ENCODE measurements at regions not wholly inside any gene's neighbourhood (a gene's known extent, or its start where the extent isn't known, plus 50 kb on each side); places are given as distances from the start of the nearest gene placed in this dataset.

DNA sequence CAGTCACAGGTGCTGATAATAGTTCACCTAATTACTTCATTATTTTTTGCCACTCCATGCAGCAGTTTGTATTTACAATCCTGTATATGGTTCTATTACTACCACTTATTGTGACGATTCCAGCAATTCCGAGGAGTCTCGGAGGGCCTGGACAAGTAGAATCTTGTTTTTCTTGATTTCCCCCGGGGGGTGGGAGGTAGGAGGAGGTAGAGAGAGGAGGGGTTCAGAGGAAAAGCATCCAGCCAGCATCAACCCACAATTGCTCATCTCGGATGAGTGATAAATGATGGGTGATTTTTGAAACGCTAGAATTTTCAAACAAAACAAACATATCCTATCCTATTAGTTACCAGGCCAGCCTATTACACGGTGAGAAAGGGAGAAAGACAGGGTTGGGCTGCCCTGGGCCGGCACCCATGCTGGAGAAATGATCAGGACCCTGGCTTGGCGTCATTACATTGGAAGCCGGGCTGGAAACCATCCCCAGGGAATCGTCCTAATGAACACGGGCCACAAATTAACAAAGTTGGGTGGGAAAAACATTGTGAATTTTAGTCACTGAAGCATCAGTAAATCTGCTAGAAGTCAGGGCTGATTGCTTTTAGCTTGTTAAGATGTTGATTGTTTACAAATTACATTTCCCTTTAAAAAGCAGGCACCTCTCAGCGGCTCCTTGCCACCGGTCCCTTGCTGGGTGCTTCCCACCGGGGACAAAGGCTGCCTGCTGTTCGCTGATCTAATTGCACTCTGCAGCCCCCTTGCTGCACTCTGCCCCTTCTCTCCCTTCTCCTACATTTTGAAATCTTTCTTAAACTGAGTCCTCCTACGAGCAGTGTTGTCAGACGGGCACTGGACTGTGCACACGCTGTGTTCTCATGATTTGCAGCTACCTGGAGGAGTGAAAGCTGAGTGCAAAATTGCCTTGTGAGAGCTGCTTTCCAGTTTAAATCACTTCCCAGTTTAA lies 95.5 kb downstream of the FAM204A start:
- Histone ChIP-seq H3K27ac (no peak overlapping the region), H3K4me3 (ENCODE audit: low read depth, low read length) (no peak overlapping the region), H3K27me3 (ENCODE audit: insufficient read depth, low read depth, severe bottlenecking) (peaks cover 76% of the 10 kb centered on the region), H3K9me3 (ENCODE audit: severe bottlenecking) (no peaks in the 10 kb centered on the region), H3K36me3 (no peaks in the 10 kb centered on the region)
- no peak for DNase-seq
- TF ChIP-seq, protein P1, sequence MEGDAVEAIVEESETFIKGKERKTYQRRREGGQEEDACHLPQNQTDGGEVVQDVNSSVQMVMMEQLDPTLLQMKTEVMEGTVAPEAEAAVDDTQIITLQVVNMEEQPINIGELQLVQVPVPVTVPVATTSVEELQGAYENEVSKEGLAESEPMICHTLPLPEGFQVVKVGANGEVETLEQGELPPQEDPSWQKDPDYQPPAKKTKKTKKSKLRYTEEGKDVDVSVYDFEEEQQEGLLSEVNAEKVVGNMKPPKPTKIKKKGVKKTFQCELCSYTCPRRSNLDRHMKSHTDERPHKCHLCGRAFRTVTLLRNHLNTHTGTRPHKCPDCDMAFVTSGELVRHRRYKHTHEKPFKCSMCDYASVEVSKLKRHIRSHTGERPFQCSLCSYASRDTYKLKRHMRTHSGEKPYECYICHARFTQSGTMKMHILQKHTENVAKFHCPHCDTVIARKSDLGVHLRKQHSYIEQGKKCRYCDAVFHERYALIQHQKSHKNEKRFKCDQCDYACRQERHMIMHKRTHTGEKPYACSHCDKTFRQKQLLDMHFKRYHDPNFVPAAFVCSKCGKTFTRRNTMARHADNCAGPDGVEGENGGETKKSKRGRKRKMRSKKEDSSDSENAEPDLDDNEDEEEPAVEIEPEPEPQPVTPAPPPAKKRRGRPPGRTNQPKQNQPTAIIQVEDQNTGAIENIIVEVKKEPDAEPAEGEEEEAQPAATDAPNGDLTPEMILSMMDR (IDR thresholded peaks at IDR 0.05; ENCODE audit: low read depth, low read length) = no peak

DNA sequence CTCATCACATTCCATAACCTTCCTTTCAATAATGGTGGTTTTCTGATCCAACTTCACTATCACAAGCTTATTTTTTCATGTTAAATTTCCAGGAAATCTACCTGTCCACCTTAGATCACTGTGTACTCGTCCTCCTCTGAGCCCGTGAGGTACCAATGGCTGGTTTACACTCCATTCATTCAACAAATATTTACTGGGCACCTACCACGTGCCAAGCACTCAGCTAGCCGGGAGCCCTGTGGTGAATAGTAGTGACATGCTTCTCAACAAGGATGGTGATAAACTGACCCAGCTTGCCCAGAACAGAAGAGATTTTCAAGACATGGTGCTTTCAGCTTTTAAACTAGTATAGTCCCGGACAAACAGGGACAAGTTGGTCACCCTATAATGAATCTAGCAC lies 98.2 kb downstream of the FAM204A start:
- H3K9me3 ChIP-seq (ENCODE audit: severe bottlenecking) = no peaks in the 10 kb centered on the region
- no peaks in the 10 kb centered on the region for H3K36me3 ChIP-seq
- no peak for DNase-seq
- no peak overlapping the region for H3K4me3 ChIP-seq (ENCODE audit: low read depth, low read length)
- TF ChIP-seq, protein P1 (IDR thresholded peaks at IDR 0.05; ENCODE audit: low read depth, low read length) = no peak
- H3K27ac ChIP-seq = no peak overlapping the region
- H3K27me3 ChIP-seq (ENCODE audit: insufficient read depth, low read depth, severe bottlenecking) = peaks cover 68% of the 10 kb centered on the region

DNA sequence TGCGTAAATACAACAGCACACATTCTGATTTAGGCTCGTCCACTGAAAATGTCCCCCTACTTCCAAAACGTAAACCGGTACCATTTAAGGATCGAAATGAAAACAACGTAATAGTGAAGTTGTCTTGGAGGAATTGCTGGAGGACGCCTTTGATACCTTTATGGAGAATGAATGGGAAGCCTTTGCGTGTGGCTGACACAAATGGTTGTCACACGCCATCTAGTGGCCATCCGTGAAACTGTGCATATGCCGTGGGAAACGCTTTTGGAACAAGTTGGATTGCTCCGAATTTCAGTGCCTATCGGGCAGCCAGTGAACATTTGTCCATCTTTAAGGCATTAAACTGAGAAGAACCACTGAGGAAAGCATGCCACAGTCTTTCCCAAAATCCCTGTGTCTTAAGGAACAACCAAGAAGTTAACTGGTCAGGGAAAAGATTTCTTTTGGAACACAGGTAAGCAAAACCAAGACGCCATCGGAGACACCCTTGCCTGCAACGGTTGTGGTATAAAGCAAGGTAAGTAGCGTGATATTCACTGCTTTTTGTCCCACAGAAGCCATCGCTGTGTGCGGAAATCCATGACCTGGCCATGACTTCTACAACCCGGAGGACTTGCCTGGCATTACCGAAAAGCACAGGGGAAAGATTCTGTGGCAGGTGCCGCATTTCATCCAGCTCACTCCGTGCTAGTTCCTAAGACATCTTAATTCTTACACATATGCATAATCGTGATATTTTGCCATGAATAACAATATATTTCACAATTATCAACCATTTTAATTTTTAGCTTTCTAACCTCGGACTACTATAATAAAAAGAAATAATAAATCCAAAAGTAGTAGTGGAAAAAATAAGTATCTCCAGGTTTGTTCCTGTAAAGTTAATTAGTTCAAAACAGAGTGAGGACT lies 100.6 kb downstream of the FAM204A start:
- H3K36me3 ChIP-seq = no peaks in the 10 kb centered on the region
- TF ChIP-seq, protein P1 (IDR thresholded peaks at IDR 0.05; ENCODE audit: low read depth, low read length) = peak; percentile 88
- H3K27ac ChIP-seq = no peak overlapping the region
- H3K4me3 ChIP-seq (ENCODE audit: low read depth, low read length) = no peak overlapping the region
- no peaks in the 10 kb centered on the region for H3K9me3 ChIP-seq (ENCODE audit: severe bottlenecking)
- DNase-seq = peak; percentile 74
- peaks cover 69% of the 10 kb centered on the region for H3K27me3 ChIP-seq (ENCODE audit: insufficient read depth, low read depth, severe bottlenecking)

DNA sequence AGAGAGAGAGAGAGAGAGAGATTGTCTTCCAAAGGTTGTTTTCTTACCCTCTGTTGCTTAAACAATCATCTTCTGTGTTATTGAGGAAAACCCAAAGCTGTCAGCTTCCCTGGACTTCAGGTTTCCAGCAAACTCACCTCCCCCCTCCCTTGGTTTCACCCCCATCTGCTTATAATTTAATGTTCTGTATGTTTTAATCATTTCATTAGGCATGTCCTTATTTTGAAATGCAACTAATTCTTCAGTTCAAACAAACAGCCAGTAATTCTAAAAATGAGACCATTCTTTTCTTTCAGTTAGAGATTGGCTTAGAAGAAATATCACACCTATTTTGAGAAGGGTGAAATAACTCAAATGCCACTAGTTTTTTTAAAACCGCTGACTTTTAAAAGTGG lies 102.9 kb downstream of the FAM204A start:
- no peak for DNase-seq
- Histone ChIP-seq H3K9me3 (ENCODE audit: severe bottlenecking) (no peaks in the 10 kb centered on the region), H3K4me3 (ENCODE audit: low read depth, low read length) (no peak overlapping the region), H3K27ac (no peak overlapping the region), H3K36me3 (no peaks in the 10 kb centered on the region), H3K27me3 (ENCODE audit: insufficient read depth, low read depth, severe bottlenecking) (peaks cover 71% of the 10 kb centered on the region)
- TF ChIP-seq, protein P1 (IDR thresholded peaks at IDR 0.05; ENCODE audit: low read depth, low read length) = no peak

DNA sequence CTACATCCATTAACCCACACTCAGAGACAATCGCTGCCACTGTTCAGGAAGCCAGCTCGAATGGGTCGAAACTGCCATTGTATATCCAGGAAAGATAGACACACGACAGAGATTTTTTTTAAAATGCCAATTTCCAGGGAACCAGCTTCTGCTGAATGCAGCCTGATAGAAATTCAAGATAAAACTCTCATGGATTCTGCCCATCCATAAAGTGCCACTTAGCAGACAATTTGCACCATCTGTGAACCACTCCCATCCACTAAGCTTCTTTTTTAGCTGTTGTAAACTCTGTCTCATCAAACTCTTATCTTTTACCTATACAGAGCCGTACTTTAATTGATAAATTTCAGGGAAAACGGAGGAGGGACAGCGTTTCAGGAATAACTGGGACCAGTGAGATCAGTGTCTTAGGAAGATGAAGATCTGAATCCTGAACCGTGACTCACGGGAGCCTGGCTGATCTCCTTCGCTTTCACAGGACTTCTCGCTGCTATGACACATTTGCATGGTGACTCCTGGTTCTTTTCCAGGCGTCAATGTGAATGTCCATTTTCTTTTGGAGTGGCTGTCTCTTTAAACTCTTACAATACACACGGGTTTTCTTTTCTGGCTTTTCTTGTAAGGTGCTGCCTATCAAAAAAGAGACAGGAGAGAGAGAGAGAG lies 103.4 kb downstream of the FAM204A start:
- TF ChIP-seq, protein P1 (IDR thresholded peaks at IDR 0.05; ENCODE audit: low read depth, low read length) = no peak
- Histone ChIP-seq H3K27me3 (ENCODE audit: insufficient read depth, low read depth, severe bottlenecking) (peaks cover 65% of the 10 kb centered on the region), H3K4me3 (ENCODE audit: low read depth, low read length) (no peak overlapping the region), H3K9me3 (ENCODE audit: severe bottlenecking) (no peaks in the 10 kb centered on the region), H3K36me3 (no peaks in the 10 kb centered on the region), H3K27ac (no peak overlapping the region)
- no peak for DNase-seq

Data from WERI-Rb-1 (cell line).